NT2/D1 (cell line): ENCODE measurements at regions not wholly inside any gene's neighbourhood (a gene's known extent, or its start where the extent isn't known, plus 50 kb on each side); places are given as distances from the start of the nearest gene placed in this dataset.

Source experiments
- DNase-seq: peaks from one replicate; pipeline ENCODE4 v3.0.0-alpha.2; 2011; ENCODE audit warnings: low read depth, low spot score
- H3K27me3 ChIP-seq: 2 replicates; pipeline ENCODE4 v1.6.0; 2011; ENCODE audit warnings: mild to moderate bottlenecking; ENCODE audit not compliant: insufficient read length, insufficient read depth
- H3K36me3 ChIP-seq: 2 replicates; pipeline ENCODE4 v1.6.1; 2011; ENCODE audit warnings: mild to moderate bottlenecking, low read length, mixed read lengths; ENCODE audit not compliant: insufficient read depth, insufficient read length
- H3K4me1 ChIP-seq: 2 replicates; pipeline ENCODE4 v1.5.1; 2011; ENCODE audit not compliant: insufficient read depth, insufficient read length
- H3K4me3 ChIP-seq: 2 replicates; pipeline ENCODE4 v1.5.1; 2011; ENCODE audit warnings: low read depth; ENCODE audit not compliant: insufficient read length
- H3K9ac ChIP-seq: 2 replicates; pipeline ENCODE4 v1.6.0; 2011; ENCODE audit warnings: low read depth; ENCODE audit not compliant: insufficient read length
- H3K9me3 ChIP-seq: 2 replicates; pipeline ENCODE4 v1.5.1; 2011; ENCODE audit warnings: mild to moderate bottlenecking, low read length; ENCODE audit not compliant: insufficient read depth
- SUZ12 ChIP-seq: IDR thresholded peaks from 2 replicates; pipeline ENCODE4 v1.6.1; 2011; ENCODE audit not compliant: insufficient read length, insufficient read depth; ENCODE audit errors: extremely low read depth
- YY1 ChIP-seq: IDR thresholded peaks from 2 replicates; pipeline ENCODE4 v1.6.1; 2011; ENCODE audit not compliant: insufficient read length, insufficient read depth
- ZNF274 ChIP-seq: IDR thresholded peaks from 2 replicates; pipeline ENCODE4 v1.6.1; 2011; ENCODE audit warnings: mild to moderate bottlenecking, low read depth, low read length

- no peaks in the 10 kb centered on the region for H3K4me1 ChIP-seq
- H3K36me3 ChIP-seq: no peaks in the 10 kb centered on the region
- no peak overlapping the region for H3K4me3 ChIP-seq
- no peak for TF ChIP-seq YY1
- TF ChIP-seq SUZ12: no peak
- no peak for TF ChIP-seq ZNF274
- no peak for DNase-seq
- H3K9me3 ChIP-seq: no peaks in the 10 kb centered on the region
- H3K9ac ChIP-seq: no peak overlapping the region
- no peaks in the 10 kb centered on the region for H3K27me3 ChIP-seq
Observed at GRCh38 chr20:7820897-7821296, 119.4 kb downstream of the HAO1 start.

GRCh38 chr20:7822772-7823171 is 117.5 kb downstream of the HAO1 start:
- Histone ChIP-seq H3K9me3 (no peaks in the 10 kb centered on the region), H3K27me3 (no peaks in the 10 kb centered on the region), H3K9ac (no peak overlapping the region), H3K36me3 (no peaks in the 10 kb centered on the region), H3K4me1 (no peaks in the 10 kb centered on the region), H3K4me3 (no peak overlapping the region)
- no peak for TF ChIP-seq YY1
- no peak for TF ChIP-seq ZNF274
- TF ChIP-seq SUZ12: no peak
- DNase-seq: no peak

GRCh38 chr20:7828437-7828836 is 111.8 kb downstream of the HAO1 start:
- no peak for TF ChIP-seq YY1
- TF ChIP-seq ZNF274: no peak
- TF ChIP-seq SUZ12: no peak
- no peak for DNase-seq

GRCh38 chr20:7829031-7829430 is 111.2 kb downstream of the HAO1 start:
- no peak for DNase-seq
- H3K4me1 ChIP-seq: no peaks in the 10 kb centered on the region
- no peak overlapping the region for H3K4me3 ChIP-seq
- H3K9ac ChIP-seq: no peak overlapping the region
- no peaks in the 10 kb centered on the region for H3K36me3 ChIP-seq
- no peak for TF ChIP-seq SUZ12
- no peak for TF ChIP-seq YY1
- TF ChIP-seq ZNF274: no peak
- H3K9me3 ChIP-seq: no peaks in the 10 kb centered on the region
- no peaks in the 10 kb centered on the region for H3K27me3 ChIP-seq

More at GRCh38 chr20:7828437-7828836, 111.8 kb downstream of the HAO1 start:
- Histone ChIP-seq H3K9me3 (no peaks in the 10 kb centered on the region), H3K4me3 (no peak overlapping the region), H3K27me3 (no peaks in the 10 kb centered on the region), H3K9ac (no peak overlapping the region), H3K36me3 (no peaks in the 10 kb centered on the region), H3K4me1 (no peaks in the 10 kb centered on the region)

- Histone ChIP-seq H3K4me3 (no peak overlapping the region), H3K36me3 (no peaks in the 10 kb centered on the region), H3K9me3 (no peaks in the 10 kb centered on the region), H3K4me1 (no peaks in the 10 kb centered on the region), H3K27me3 (no peaks in the 10 kb centered on the region), H3K9ac (no peak overlapping the region)
- no peak for TF ChIP-seq YY1
- no peak for TF ChIP-seq SUZ12
- TF ChIP-seq ZNF274: no peak
- DNase-seq: no peak
Observed at GRCh38 chr20:7829776-7830175, 110.5 kb downstream of the HAO1 start.
